DOHH2 (cell line): ENCODE measurements at regions not wholly inside any gene's neighbourhood (a gene's known extent, or its start where the extent isn't known, plus 50 kb on each side); places are given as distances from the start of the nearest gene placed in this dataset.

Experiments
- CTCF ChIP-seq: fragments of 200-600 bp; sonication (generic); IDR thresholded peaks from one replicate; pipeline ENCODE4 v1.5.1; 2014; ENCODE audit warnings: antibody characterized with exemption, mild to moderate bottlenecking, low read depth, low read length; ENCODE audit not compliant: poor library complexity, severe bottlenecking
- EZH2phosphoT487 ChIP-seq: fragments of 200-600 bp; sonication (generic); IDR thresholded peaks from 2 replicates; pipeline ENCODE4 v1.6.1; 2017; ENCODE audit warnings: borderline replicate concordance, mild to moderate bottlenecking, antibody characterized with exemption, low read length, moderate library complexity, mixed read lengths

GRCh38 chr4:111540671-111541070 is 604.6 kb upstream of the FAM241A start:
- no peak for TF ChIP-seq CTCF
- no peak for TF ChIP-seq EZH2phosphoT487
